OCI-LY3 (cell line): ENCODE measurements at regions not wholly inside any gene's neighbourhood (a gene's known extent, or its start where the extent isn't known, plus 50 kb on each side); places are given as distances from the start of the nearest gene placed in this dataset.

ENCODE experiments used
- H2AFZ ChIP-seq: fragments of 200-600, 300-600 bp; shearing (Covaris generic); 2 replicates; pipeline ENCODE4 v1.6.0; 2014; ENCODE audit warnings: antibody characterized with exemption, low read depth, low read length
- H3K27ac ChIP-seq: fragments of 200-600, 300-600 bp; sonication (generic); 2 replicates; pipeline ENCODE4 v1.5.1; 2014; ENCODE audit warnings: mild to moderate bottlenecking, low read length, moderate library complexity, mixed read lengths
- H3K27me3 ChIP-seq: fragments of 200-600, 300-600 bp; sonication (generic); 2 replicates; pipeline ENCODE4 v1.6.1; 2014; ENCODE audit warnings: low read depth, low read length, mixed read lengths
- H3K36me3 ChIP-seq: fragments of 200-600, 300-600 bp; sonication (generic); replicated peaks from 2 replicates; pipeline ENCODE3; 2014; ENCODE audit warnings: low read depth, low read length, mixed read lengths
- H3K4me1 ChIP-seq: fragments of 300-600, 200-600 bp; sonication (generic); 2 replicates; pipeline ENCODE4 v1.6.1; 2014; ENCODE audit warnings: low read length, mixed read lengths
- H3K4me2 ChIP-seq: fragments of 200-600, 300-600 bp; sonication (generic); 2 replicates; pipeline ENCODE4 v1.6.1; 2014; ENCODE audit warnings: low read length, mixed read lengths
- H3K4me3 ChIP-seq: fragments of 300-600, 200-600 bp; sonication (generic); 2 replicates; pipeline ENCODE4 v1.5.1; 2014; ENCODE audit warnings: antibody characterized with exemption, mild to moderate bottlenecking, low read length, moderate library complexity
- H3K79me2 ChIP-seq: fragments of 300-600, 200-600 bp; shearing (Covaris generic); 2 replicates; pipeline ENCODE4 v1.6.1; 2014; ENCODE audit warnings: mild to moderate bottlenecking, low read length, mixed read lengths
- H3K9ac ChIP-seq: fragments of 300-600, 200-600 bp; shearing (Covaris generic); 2 replicates; pipeline ENCODE4 v1.6.0; 2014; ENCODE audit warnings: mild to moderate bottlenecking, low read length, moderate library complexity
- H3K9me3 ChIP-seq: fragments of 200-600, 300-600 bp; shearing (Covaris generic); 2 replicates; pipeline ENCODE4 v1.6.1; 2014; ENCODE audit warnings: low read length, mixed read lengths; ENCODE audit not compliant: insufficient read depth
- H4K20me1 ChIP-seq: fragments of 200-600, 300-600 bp; sonication (generic); 2 replicates; pipeline ENCODE4 v1.6.1; 2016; ENCODE audit warnings: low read length, mixed read lengths; ENCODE audit not compliant: insufficient read depth
- CTCF ChIP-seq: fragments of 200-600, 300-600 bp; sonication (generic); IDR thresholded peaks from 2 replicates; pipeline ENCODE4 v1.5.1; 2014; ENCODE audit warnings: antibody characterized with exemption, low read length, low read depth
- EZH2phosphoT487 ChIP-seq: fragments of 200-600 bp; shearing (Covaris generic); IDR thresholded peaks from 2 replicates; pipeline ENCODE4 v1.6.1; 2018; ENCODE audit warnings: antibody characterized with exemption, mixed run types, low read depth

GRCh38 chr2:123500346-123500745 is 524.7 kb upstream of the CNTNAP5 start:
- H3K4me2 ChIP-seq: no peak overlapping the region
- no peaks in the 10 kb centered on the region for H3K9me3 ChIP-seq
- H3K79me2 ChIP-seq: no peaks in the 10 kb centered on the region
- no peaks in the 10 kb centered on the region for H3K36me3 ChIP-seq
- H4K20me1 ChIP-seq: no peaks in the 10 kb centered on the region
- TF ChIP-seq EZH2phosphoT487: no peak
- no peak for TF ChIP-seq CTCF
- H3K27me3 ChIP-seq: no peaks in the 10 kb centered on the region
- peaks cover 8% of the 10 kb centered on the region for H3K4me1 ChIP-seq
- no peak overlapping the region for H3K4me3 ChIP-seq
- no peak overlapping the region for H2AFZ ChIP-seq
- H3K9ac ChIP-seq: no peak overlapping the region
- H3K27ac ChIP-seq: no peak overlapping the region

GRCh38 chr2:123500988-123501387 is 524.1 kb upstream of the CNTNAP5 start:
- Histone ChIP-seq H3K4me3 (no peak overlapping the region), H3K9me3 (no peaks in the 10 kb centered on the region), H3K36me3 (no peaks in the 10 kb centered on the region), H3K27ac (no peak overlapping the region), H3K27me3 (no peaks in the 10 kb centered on the region), H3K4me1 (peaks cover 8% of the 10 kb centered on the region), H3K79me2 (no peaks in the 10 kb centered on the region), H2AFZ (no peak overlapping the region), H3K9ac (no peak overlapping the region), H4K20me1 (no peaks in the 10 kb centered on the region), H3K4me2 (no peak overlapping the region)
- no peak for TF ChIP-seq EZH2phosphoT487
- TF ChIP-seq CTCF: no peak

GRCh38 chr2:123502931-123503330 is 522.2 kb upstream of the CNTNAP5 start:
- Histone ChIP-seq H2AFZ (no peak overlapping the region), H3K4me3 (no peak overlapping the region), H3K27me3 (no peaks in the 10 kb centered on the region), H3K36me3 (no peaks in the 10 kb centered on the region), H3K4me1 (no peaks in the 10 kb centered on the region), H3K27ac (no peak overlapping the region), H3K4me2 (no peak overlapping the region), H3K9ac (no peak overlapping the region), H3K9me3 (no peaks in the 10 kb centered on the region), H3K79me2 (no peaks in the 10 kb centered on the region), H4K20me1 (no peaks in the 10 kb centered on the region)
- TF ChIP-seq EZH2phosphoT487 (no peak), CTCF (no peak)

- H4K20me1 ChIP-seq: no peaks in the 10 kb centered on the region
- no peak overlapping the region for H3K9ac ChIP-seq
- no peak overlapping the region for H3K4me2 ChIP-seq
- no peak overlapping the region for H3K27ac ChIP-seq
- TF ChIP-seq CTCF: no peak
- no peaks in the 10 kb centered on the region for H3K4me1 ChIP-seq
- no peaks in the 10 kb centered on the region for H3K27me3 ChIP-seq
- H3K36me3 ChIP-seq: no peaks in the 10 kb centered on the region
- H3K9me3 ChIP-seq: no peaks in the 10 kb centered on the region
- H3K79me2 ChIP-seq: no peaks in the 10 kb centered on the region
- H2AFZ ChIP-seq: no peak overlapping the region
- no peak overlapping the region for H3K4me3 ChIP-seq
Observed at GRCh38 chr2:123512547-123512946, 512.5 kb upstream of the CNTNAP5 start.
